ENCODE measurements at regions not wholly inside any gene's neighbourhood (a gene's known extent, or its start where the extent isn't known, plus 50 kb on each side); places are given as distances from the start of the nearest gene placed in this dataset.
A peak's percentile ranks its signal among the peaks of the same experiment; 100 is the strongest.

DNA sequence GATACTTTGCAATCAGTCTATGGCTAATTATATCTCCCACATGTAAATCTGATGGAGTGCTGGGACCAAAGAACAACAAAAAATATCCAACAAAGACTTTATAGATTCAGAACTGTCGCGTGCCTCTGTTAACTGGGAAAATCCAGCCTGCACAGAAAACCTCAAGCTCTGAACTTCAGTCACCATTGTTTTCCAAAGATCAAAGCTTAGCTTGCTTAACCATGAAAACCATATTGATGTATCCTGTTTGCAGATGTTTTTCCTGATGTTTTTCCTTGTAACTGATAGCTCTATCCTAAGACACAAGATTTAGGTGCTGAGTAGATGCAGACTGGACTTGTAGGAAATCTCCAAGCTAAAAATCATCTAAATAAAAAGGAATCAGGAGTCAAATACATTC is 163.7 kb downstream of the GXYLT1 start:
- no peak for DNase-seq

GRCh38 chr12:41980390-41980789 is 164.3 kb downstream of the GXYLT1 start:
- no peak for DNase-seq

DNA sequence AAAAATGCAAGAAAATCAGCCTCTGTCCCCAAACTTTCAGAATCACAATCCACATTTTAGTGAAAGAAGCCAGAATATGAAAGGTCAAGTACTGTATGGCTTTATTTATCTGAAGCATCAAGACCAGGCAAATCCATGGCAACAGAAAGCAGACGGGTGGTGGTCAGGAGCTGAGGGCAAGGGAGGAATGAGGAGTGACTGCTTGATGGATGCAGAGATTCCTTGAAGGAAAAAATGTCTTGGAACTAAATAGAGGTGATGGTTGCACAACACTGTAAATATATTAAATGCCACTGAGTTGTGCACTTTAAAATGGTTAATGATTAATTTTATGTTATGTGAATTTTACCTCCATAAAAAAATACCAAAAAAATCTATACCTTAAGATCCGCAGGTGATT is 165.1 kb downstream of the GXYLT1 start:
- DNase-seq, result no peak

GRCh38 chr12:41972598-41972997 is 172.1 kb downstream of the GXYLT1 start:
- no peak for DNase-seq

- no peak for DNase-seq
Observed at GRCh38 chr12:41972196-41972595, 172.5 kb downstream of the GXYLT1 start.

- no peak for DNase-seq
Observed at GRCh38 chr12:41970744-41971143, 173.9 kb downstream of the GXYLT1 start.

GRCh38 chr12:41968599-41968998 is 176.1 kb downstream of the GXYLT1 start:
- no peak for DNase-seq

GRCh38 chr12:41967668-41968500 is 176.8 kb downstream of the GXYLT1 start:
- no peak for DNase-seq

- no peak for DNase-seq
Observed at GRCh38 chr12:41966916-41967315, 177.8 kb downstream of the GXYLT1 start.

DNA sequence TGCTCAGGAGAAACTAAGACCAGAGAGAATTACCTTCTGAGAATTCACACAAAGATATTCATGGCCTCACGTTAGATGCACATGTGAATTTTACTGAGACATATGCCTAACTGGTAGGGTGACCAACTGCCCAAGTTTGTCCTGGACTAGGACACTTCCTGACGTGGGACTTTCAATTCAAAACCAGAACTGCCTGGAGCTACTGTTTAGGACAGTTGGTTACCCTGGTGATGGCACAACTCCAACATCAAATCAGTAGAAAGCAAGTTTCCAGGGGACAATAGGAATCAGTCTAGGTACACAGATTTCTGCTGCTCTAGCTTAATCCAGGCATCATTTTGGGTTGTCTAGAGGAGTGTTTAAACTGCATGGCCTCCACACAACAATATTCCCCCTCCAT is 178.7 kb downstream of the GXYLT1 start:
- DNase-seq, result no peak

DNA sequence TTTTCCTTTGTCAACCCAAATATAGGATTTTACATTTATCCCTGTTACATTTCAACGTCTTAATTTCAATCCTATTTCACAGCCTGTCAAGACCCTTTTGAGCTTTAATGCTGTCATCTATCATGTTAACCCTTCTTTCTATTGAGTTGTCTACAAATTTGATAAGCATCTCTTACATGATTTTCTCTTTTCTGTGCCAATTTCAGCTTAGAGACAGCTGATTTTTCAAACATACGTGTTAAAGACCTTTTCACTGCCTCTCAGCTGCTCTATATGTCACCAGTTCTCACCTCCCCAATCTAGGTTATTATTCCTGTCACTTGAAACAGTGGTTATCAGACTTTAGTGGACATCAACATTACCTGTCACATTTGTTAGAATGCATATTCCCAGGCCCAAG is 181.3 kb downstream of the GXYLT1 start:
- no peak for DNase-seq

DNA sequence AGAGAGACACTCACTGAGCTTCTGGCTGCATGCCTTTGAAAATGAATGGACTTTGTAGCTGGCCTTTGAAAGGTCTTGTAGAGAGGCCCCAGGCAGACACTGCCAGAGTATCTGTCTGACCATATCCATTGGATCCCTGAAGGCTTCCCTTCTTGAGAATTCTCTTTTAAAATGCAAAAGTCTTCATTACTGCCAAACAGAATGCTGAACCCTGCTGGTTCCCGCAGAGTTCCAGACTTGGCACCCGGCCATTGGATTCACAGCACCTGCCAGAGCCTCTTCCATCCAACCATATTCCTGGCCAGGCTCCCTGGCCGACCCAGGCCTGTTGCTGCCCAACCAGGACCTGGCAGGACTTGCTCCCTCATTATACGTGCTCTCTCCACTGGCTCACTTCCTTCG is 182.5 kb downstream of the GXYLT1 start:
- DNase-seq, result no peak

- DNase-seq, result no peak
Observed at GRCh38 chr12:41959271-41959670, 185.4 kb downstream of the GXYLT1 start.

DNA sequence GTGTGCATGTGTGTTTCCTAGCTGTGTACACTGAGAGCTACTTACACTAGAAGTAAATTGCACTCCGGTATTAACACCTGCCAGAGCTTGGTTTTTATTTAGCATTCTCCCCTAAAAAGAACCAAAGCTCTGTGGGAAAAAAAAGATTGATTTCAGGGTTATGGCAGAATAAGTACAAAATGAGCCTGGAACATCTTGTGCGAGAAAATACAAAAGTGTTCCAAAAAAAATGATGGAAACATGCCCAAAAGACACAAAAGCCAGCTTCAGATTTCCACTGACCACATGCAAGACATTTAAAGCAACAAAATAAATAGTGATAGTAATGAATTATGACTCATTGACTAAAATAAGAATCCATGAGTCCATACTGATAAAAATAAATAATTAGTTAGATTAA is 188.3 kb downstream of the GXYLT1 start:
- no peak for DNase-seq

DNA sequence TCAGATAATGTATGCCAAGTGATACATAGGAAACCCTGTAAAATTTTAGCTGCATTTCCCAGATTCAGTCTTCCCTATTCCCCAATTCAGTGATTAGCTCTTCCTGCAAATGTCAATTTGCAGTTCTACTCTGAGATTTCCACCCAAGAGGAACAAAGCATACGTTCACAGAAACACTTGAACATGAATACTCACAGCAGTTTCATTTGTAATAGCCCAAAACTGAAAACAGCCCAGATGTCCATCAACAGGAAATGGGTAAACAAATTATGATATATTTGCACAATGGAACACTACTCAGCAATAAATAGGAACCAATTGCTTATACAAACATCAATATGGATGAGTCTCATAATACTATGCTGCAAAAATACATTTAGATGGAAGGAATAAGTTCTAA is 194.2 kb downstream of the GXYLT1 start:
- DNase-seq, result no peak

DNA sequence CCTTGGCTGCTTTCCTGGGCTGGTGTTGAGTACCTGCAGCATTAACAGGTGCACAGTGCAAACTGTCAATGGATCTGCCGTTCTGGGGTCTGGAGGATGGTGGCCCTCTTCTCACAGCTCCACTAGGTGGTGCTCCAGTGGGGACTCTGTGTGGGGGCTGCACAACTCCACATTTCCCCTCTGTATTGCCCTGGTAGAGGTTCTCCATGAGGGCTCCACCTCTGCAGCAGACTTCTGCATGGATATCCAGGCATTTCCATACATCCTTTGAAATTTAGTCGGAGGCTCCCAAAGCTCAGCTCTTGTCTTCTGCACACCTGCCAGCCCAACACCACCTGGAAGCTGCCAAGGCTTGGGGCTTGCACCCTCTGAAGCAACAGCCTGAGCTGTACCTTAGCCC is 198.6 kb downstream of the GXYLT1 start:
- no peak for DNase-seq

- no peak for DNase-seq
Observed at GRCh38 chr12:41944216-41944615, 200.5 kb downstream of the GXYLT1 start.

- no peak for DNase-seq
Observed at GRCh38 chr12:41943671-41944070, 201.0 kb downstream of the GXYLT1 start.

GRCh38 chr12:41942354-41942753 is 202.3 kb downstream of the GXYLT1 start:
- DNase-seq, result no peak

DNA sequence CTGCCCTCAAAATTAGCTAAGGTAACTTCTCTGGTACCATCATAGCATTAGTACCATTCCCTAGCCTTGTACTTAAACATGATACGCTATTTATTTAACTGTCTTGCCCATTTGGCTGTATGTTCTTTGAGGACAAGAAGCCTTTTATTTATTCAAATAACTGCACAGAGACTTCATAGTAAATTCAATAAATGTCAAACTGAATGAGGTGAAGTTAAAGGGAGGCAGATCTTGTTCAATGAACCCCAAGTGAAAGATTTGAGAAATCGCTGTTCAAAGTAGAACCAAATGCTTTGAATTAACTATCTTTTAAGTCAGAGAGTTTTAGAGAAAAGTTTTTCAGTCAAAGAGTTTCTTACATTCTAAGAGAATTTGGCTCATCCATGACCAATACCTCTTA is 203.6 kb downstream of the GXYLT1 start:
- DNase-seq, result no peak

GRCh38 chr12:41940571-41940970 is 204.1 kb downstream of the GXYLT1 start:
- no peak for DNase-seq

DNA sequence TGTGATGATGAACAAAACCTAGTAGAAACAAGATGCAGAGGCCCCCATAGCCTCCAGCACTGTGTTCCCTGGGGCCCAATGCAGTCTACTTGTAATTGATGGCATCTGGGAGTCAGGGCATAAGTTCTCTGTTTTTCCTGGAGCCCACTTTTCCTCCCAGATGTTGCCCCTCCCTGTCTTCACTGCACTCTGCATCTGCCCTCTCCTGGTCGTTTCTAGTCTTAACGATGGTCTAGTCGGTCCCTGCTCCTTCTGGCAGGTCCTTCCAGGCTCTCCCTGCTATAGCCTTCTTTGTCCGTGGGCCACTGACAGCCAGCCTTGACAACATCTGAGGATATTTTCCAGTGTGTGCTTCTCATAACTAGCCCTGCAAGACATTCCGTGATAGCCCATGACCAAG is 208.3 kb downstream of the GXYLT1 start:
- no peak for DNase-seq

- no peak for DNase-seq
Observed at GRCh38 chr12:41935911-41936310, 208.8 kb downstream of the GXYLT1 start.

GRCh38 chr12:41932470-41932991 is 212.1 kb downstream of the GXYLT1 start:
- DNase-seq, result peak; percentile 71

DNA sequence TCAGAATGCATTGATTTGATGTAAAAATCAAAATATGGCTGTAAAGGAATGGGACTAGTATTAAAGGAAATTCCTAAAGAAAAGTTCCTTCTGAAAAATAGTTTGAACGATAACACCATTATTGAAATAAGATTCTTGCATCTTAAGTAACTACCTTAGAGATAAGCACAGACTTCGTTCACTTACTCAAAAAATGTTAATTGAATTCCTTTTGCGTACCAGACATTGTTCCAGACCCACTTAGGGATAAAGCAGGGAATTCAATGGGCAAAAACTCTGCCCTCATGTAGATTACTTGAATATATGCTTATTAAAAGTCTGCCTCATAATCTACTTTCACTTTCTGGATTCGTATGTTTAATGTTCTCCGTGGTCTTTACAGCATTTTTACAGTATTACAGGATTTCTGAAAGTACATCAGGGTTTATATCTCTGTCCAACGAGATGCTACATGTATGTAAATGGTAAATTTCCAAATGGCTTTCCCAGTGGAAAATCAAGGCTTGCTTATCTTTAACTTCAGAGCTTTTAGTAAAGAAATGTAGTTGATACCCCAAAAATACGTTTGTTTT is 213.7 kb downstream of the GXYLT1 start:
- DNase-seq, result peak; percentile 6

All from hematopoietic multipotent progenitor cell treated with erythropoietin and hydrocortisone succinate and interleukin-3 and kit ligand, for 8 days (in vitro differentiated cells).